Fibroblast of pulmonary artery (primary cell): ENCODE measurements at regions not wholly inside any gene's neighbourhood (a gene's known extent, or its start where the extent isn't known, plus 50 kb on each side); places are given as distances from the start of the nearest gene placed in this dataset.
"Not testable (repeated sequence)": the region's sequence is repeated elsewhere in the genome, so short reads cannot be mapped to it uniquely, and the experiment has no call there.

Experiments
- DNase-seq: peaks from one replicate; pipeline ENCODE4 v3.0.0-alpha.2; 2010; ENCODE audit warnings: low read depth
- H3K4me3 ChIP-seq: replicated peaks from 2 replicates; pipeline ENCODE4 v1.5.1; 2011; ENCODE audit warnings: low read depth, mild to moderate bottlenecking, control low read depth, low read length, moderate library complexity
- CTCF ChIP-seq: IDR thresholded peaks from 2 replicates; pipeline ENCODE4 v1.5.1; 2011; ENCODE audit warnings: mild to moderate bottlenecking, control low read depth, low read length, inconsistent platforms; ENCODE audit errors: missing control alignments

- DNase-seq, H3K4me3 ChIP-seq: not testable (repeated sequence)
Observed at GRCh38 chr11:89659414-89659813, 50.7 kb upstream of the TRIM77 start.

- no peak for DNase-seq
- no peak for TF ChIP-seq CTCF
- H3K4me3 ChIP-seq, result no peak overlapping the region
Observed at GRCh38 chr11:89660234-89660633, 49.9 kb upstream of the TRIM77 start.
